GM12872 (cell line): ENCODE measurements at regions not wholly inside any gene's neighbourhood (a gene's known extent, or its start where the extent isn't known, plus 50 kb on each side); places are given as distances from the start of the nearest gene placed in this dataset.

Experiments
- TF ChIP-seq, protein P1 (sequence below): IDR thresholded peaks from 3 replicates; pipeline ENCODE4 v1.5.1; 2011; ENCODE audit warnings: low read depth, mild to moderate bottlenecking, low read length, moderate library complexity; ENCODE audit not compliant: insufficient read depth

DNA sequence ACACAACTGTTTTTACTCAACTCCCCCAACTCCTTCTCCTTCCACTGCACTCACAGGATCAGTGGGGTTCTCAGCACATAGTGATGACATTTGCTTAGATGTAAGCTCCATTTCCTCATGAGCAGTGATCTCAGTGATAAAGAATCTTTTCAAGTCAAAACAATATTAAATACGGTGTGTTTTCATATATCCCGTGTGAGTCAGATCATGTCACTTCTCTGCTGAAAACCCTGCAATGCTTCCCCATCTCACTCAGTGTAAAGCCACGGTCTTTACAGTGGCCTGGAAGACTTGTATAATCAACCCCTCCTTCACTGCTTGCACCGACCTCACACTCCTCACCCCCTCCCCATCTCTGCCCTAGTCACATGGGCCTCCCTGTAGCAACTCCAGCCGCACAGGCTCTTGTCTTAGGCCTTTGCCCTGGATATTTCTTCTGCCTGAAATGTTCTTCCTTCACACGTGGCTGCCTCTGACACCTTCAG is 149.7 kb upstream of the ARHGAP5 start:
- TF ChIP-seq, protein P1, sequence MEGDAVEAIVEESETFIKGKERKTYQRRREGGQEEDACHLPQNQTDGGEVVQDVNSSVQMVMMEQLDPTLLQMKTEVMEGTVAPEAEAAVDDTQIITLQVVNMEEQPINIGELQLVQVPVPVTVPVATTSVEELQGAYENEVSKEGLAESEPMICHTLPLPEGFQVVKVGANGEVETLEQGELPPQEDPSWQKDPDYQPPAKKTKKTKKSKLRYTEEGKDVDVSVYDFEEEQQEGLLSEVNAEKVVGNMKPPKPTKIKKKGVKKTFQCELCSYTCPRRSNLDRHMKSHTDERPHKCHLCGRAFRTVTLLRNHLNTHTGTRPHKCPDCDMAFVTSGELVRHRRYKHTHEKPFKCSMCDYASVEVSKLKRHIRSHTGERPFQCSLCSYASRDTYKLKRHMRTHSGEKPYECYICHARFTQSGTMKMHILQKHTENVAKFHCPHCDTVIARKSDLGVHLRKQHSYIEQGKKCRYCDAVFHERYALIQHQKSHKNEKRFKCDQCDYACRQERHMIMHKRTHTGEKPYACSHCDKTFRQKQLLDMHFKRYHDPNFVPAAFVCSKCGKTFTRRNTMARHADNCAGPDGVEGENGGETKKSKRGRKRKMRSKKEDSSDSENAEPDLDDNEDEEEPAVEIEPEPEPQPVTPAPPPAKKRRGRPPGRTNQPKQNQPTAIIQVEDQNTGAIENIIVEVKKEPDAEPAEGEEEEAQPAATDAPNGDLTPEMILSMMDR: no peak

- TF ChIP-seq, protein P1: no peak
These were observed 147.0 kb upstream of the ARHGAP5 start for GRCh38 chr14:31930070-31930469.

GRCh38 chr14:31930493-31931240 is 146.4 kb upstream of the ARHGAP5 start:
- TF ChIP-seq, protein P1: no peak

DNA sequence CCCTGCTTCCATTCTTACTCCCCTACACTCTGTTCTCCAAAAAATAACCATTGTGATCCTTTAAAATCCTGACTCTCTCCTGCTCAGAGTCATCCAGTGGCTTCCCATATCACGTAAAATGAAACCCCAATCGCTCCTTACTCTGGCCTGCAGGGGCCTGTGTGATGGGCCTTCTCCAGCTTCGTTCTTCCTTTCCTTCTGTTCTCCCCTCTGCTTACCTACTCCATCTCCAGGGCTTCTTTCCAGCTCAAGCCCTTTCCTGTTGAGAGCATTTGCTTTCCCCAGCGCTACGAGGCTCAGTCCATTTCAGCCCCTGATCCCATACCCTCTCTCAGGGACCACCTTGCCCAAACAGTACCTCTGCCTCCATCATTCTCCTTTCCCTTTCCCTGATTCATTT is 144.4 kb upstream of the ARHGAP5 start:
- TF ChIP-seq, protein P1: no peak

- TF ChIP-seq, protein P1: no peak
These were observed 143.4 kb upstream of the ARHGAP5 start for GRCh38 chr14:31933716-31934115.

GRCh38 chr14:31934767-31935266 is 142.3 kb upstream of the ARHGAP5 start:
- TF ChIP-seq, protein P1: no peak

DNA sequence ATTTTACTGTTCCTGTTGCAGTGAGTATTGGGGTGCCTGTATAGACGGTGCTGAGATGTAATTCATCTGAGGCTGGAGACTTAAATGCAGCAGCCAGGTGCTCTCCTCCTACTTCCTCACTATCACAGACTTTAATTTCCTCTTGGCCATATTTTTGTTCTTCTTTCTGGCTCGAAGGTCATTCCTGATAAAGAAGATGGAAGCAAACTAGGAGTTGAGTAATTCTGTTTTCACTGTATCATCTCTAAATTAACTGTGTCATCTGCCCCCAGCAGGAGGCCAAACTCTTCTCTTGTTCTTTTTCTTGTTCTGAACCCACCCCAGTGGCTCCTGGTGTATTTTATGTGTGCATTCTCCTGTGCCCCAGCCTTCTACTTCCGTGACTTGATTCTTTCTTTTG is 141.7 kb upstream of the ARHGAP5 start:
- TF ChIP-seq, protein P1: no peak
